ENCODE measurements at regions not wholly inside any gene's neighbourhood (a gene's known extent, or its start where the extent isn't known, plus 50 kb on each side); places are given as distances from the start of the nearest gene placed in this dataset.

GRCh38 chr11:26847977-26848376, 126.1 kb upstream of the SLC5A12 start:
- TF ChIP-seq MAX (IDR thresholded peaks at IDR 0.05; ENCODE audit: insufficient read depth, insufficient read length): no peak
- TF ChIP-seq POLR2A (IDR thresholded peaks at IDR 0.05; ENCODE audit: low read depth, low read length): no peak
- TF ChIP-seq CTCF (IDR thresholded peaks at IDR 0.05; ENCODE audit: extremely low read depth in 1 of 2, insufficient read depth in 1 of 2, low read depth in 1 of 2, low read length in 2 of 2): no peak
- no peak for TF ChIP-seq POLR2AphosphoS5 (IDR thresholded peaks at IDR 0.05; ENCODE audit: insufficient read depth, low read depth, low read length)
- no peak for TF ChIP-seq EZH2 (IDR thresholded peaks at IDR 0.05; ENCODE audit: borderline replicate concordance, low read depth, low read length, severe bottlenecking)

Measured in endothelial cell of umbilical vein (primary cell).